SK-N-SH (cell line): ENCODE measurements at regions not wholly inside any gene's neighbourhood (a gene's known extent, or its start where the extent isn't known, plus 50 kb on each side); places are given as distances from the start of the nearest gene placed in this dataset.

Source experiments
- CTCF ChIA-PET: fragments of 300-600, 350-600 bp; formaldehyde crosslinking; extraction: SDS; loops from one replicate; lab custom pipeline; 2021; lab: Yijun Ruan, JAX
- POLR2A ChIA-PET: fragments of 350-600 bp; sonication (Branson Sonifier 250); formaldehyde crosslinking; extraction: SDS; loops from one replicate; lab custom pipeline; 2020; ENCODE audit warnings: antibody characterized with exemption, inconsistent platforms; lab: Yijun Ruan, JAX
- DNase-seq: peaks from one replicate; pipeline ENCODE4 v3.0.0; 2012
- H2AFZ ChIP-seq: fragments of 200-600 bp; sonication (generic); 2 replicates; pipeline ENCODE4 v1.8.1; 2016; ENCODE audit warnings: antibody characterized with exemption, mild to moderate bottlenecking, low read depth
- H3F3A ChIP-seq: fragments of 200-600 bp; sonication (generic); replicated peaks from 2 replicates; pipeline ENCODE3; 2016; ENCODE audit warnings: antibody characterized with exemption, mild to moderate bottlenecking; ENCODE audit not compliant: insufficient read depth
- H3K27ac ChIP-seq, 2 experiments: fragments of 200-500 bp in 1 of 2; fragments of 200-600 bp in 1 of 2; sonication (Bioruptor generic) in 1 of 2; sonication (generic), shearing (Covaris generic) in 1 of 2; 2 replicates each; pipeline versions ENCODE4 v1.5.1 to v1.6.1; 2014 to 2016; ENCODE audit warnings: low read depth in 2 of 2, inconsistent platforms in 1 of 2, low read length in 1 of 2, mild to moderate bottlenecking in 1 of 2, mixed read lengths in 1 of 2
- H3K27me3 ChIP-seq: fragments of 200-600 bp; sonication (generic), shearing (Covaris generic); 2 replicates; pipeline ENCODE4 v1.6.1; 2016; ENCODE audit warnings: mixed run types; ENCODE audit not compliant: insufficient read depth
- H3K36me3 ChIP-seq, 2 experiments: fragments of 200-500 bp in 1 of 2; fragments of 200-600 bp in 1 of 2; sonication (Bioruptor generic) in 1 of 2; sonication (generic) in 1 of 2; replicated peaks in 1 of 2; 2 replicates each; pipeline versions ENCODE3 to v1.5.1; 2014 to 2016; ENCODE audit warnings: low read length in 1 of 2, mild to moderate bottlenecking in 1 of 2; ENCODE audit not compliant: insufficient read depth in 2 of 2, control insufficient read depth in 1 of 2
- H3K4me1 ChIP-seq, 2 experiments: fragments of 200-500 bp in 1 of 2; fragments of 200-600 bp in 1 of 2; sonication (Bioruptor generic) in 1 of 2; sonication (generic), shearing (Covaris generic) in 1 of 2; 2 replicates each; pipeline versions ENCODE4 v1.5.1 to v1.6.1; 2014 to 2016; ENCODE audit warnings: low read depth in 1 of 2, low read length in 1 of 2, mixed run types in 1 of 2; ENCODE audit not compliant: insufficient read depth in 2 of 2, control insufficient read depth in 1 of 2
- H3K4me2 ChIP-seq: fragments of 200-600 bp; sonication (generic), shearing (Covaris generic); 2 replicates; pipeline ENCODE4 v1.6.1; 2017; ENCODE audit warnings: mixed run types
- H3K4me3 ChIP-seq, 2 experiments: fragments of 200-500 bp in 1 of 2; fragments of 200-600 bp in 1 of 2; sonication (Bioruptor generic) in 1 of 2; sonication (generic), shearing (Covaris generic) in 1 of 2; 2 replicates each; pipeline versions ENCODE4 v1.5.1 to v1.8.1; 2014 to 2016; ENCODE audit warnings: low read depth in 2 of 2, inconsistent platforms in 1 of 2, low read length in 1 of 2, mild to moderate bottlenecking in 1 of 2, mixed read lengths in 1 of 2, moderate library complexity in 1 of 2
- H3K79me2 ChIP-seq: fragments of 200-600 bp; sonication (generic); 2 replicates; pipeline ENCODE4 v1.8.1; 2017; ENCODE audit warnings: mild to moderate bottlenecking; ENCODE audit not compliant: insufficient read depth
- H3K9ac ChIP-seq: fragments of 200-600 bp; sonication (generic); 2 replicates; pipeline ENCODE4 v1.6.1; 2017; ENCODE audit warnings: mixed run types
- H3K9me2 ChIP-seq: fragments of 200-600 bp; sonication (generic); 2 replicates; pipeline ENCODE4 v1.6.1; 2017; ENCODE audit warnings: mixed run types
- H3K9me3 ChIP-seq: fragments of 200-600 bp; sonication (generic); 2 replicates; pipeline ENCODE4 v1.6.1; 2017; ENCODE audit warnings: mixed run types, mild to moderate bottlenecking, moderate library complexity
- H4K20me1 ChIP-seq: fragments of 200-600 bp; sonication (generic); 2 replicates; pipeline ENCODE4 v1.6.1; 2017; ENCODE audit warnings: mild to moderate bottlenecking, mixed run types; ENCODE audit not compliant: insufficient read depth
- CHD2 ChIP-seq: fragments of 150-350 bp; IDR thresholded peaks from 2 replicates; pipeline ENCODE4 v1.6.1; 2018; ENCODE audit warnings: low read length; ENCODE audit not compliant: partially characterized antibody
- ELF1 ChIP-seq: IDR thresholded peaks from 2 replicates; pipeline ENCODE4 v1.4.0; 2012
- EP300 ChIP-seq, 2 experiments: IDR thresholded peaks; 2 replicates each; pipeline versions ENCODE4 v1.4.0 to v1.6.1; 2012; ENCODE audit warnings: borderline replicate concordance in 1 of 2, low read depth in 1 of 2, low read length in 1 of 2
- EZH2phosphoT487 ChIP-seq: fragments of 200-600 bp; sonication (generic); IDR thresholded peaks from 2 replicates; pipeline ENCODE4 v1.6.1; 2017; ENCODE audit warnings: low read depth, mixed run types, mild to moderate bottlenecking, antibody characterized with exemption, moderate library complexity, borderline replicate concordance
- FOSL2 ChIP-seq: IDR thresholded peaks from 2 replicates; pipeline ENCODE4 v1.4.0; 2012; ENCODE audit warnings: low read depth, mild to moderate bottlenecking, moderate library complexity, borderline replicate concordance
- GABPA ChIP-seq: IDR thresholded peaks from 2 replicates; pipeline ENCODE4 v1.4.0; 2012; ENCODE audit warnings: low read depth, mild to moderate bottlenecking
- GATA2 ChIP-seq: sonication (generic); formaldehyde crosslinking; IDR thresholded peaks from 2 replicates; pipeline ENCODE4 v1.5.0; 2020; ENCODE audit warnings: mild to moderate bottlenecking, missing genetic modification reagents
- NRF1 ChIP-seq: IDR thresholded peaks from 2 replicates; pipeline ENCODE4 v1.6.1; 2012; ENCODE audit warnings: low read depth, mild to moderate bottlenecking, low read length
- REST ChIP-seq: IDR thresholded peaks from 2 replicates; pipeline ENCODE4 v1.6.1; 2012; ENCODE audit warnings: mild to moderate bottlenecking, low read depth, low read length, moderate library complexity
- RFX5 ChIP-seq: IDR thresholded peaks from 2 replicates; pipeline ENCODE4 v1.6.1; 2012; ENCODE audit warnings: mild to moderate bottlenecking, improper control_type of control experiment, low read length
- RXRA ChIP-seq: IDR thresholded peaks from 2 replicates; pipeline ENCODE4 v1.4.0; 2012; ENCODE audit warnings: low read depth, mild to moderate bottlenecking, borderline replicate concordance
- TAF1 ChIP-seq: IDR thresholded peaks from 2 replicates; pipeline ENCODE4 v1.6.1; 2012; ENCODE audit warnings: low read depth, mild to moderate bottlenecking, low read length, moderate library complexity, borderline replicate concordance
- TEAD4 ChIP-seq: IDR thresholded peaks from 2 replicates; pipeline ENCODE4 v1.4.0; 2012; ENCODE audit warnings: mild to moderate bottlenecking, borderline replicate concordance; ENCODE audit not compliant: insufficient read depth
- USF1 ChIP-seq: IDR thresholded peaks from 2 replicates; pipeline ENCODE4 v1.4.0; 2012; ENCODE audit warnings: low read depth, borderline replicate concordance
- YY1 ChIP-seq: IDR thresholded peaks from 2 replicates; pipeline ENCODE4 v1.4.0; 2012; ENCODE audit warnings: low read depth, mild to moderate bottlenecking
- WGBS: methylation state at CpG from one replicate; pipeline ENCODE4 v1.1.6; 2017; ENCODE audit warnings: low lambda C conversion rate; 5-methylcytosine and 5-hydroxymethylcytosine counted together
- TF ChIP-seq, protein P1 (sequence below): IDR thresholded peaks from 2 replicates; pipeline ENCODE4 v1.4.0; 2012; ENCODE audit warnings: low read depth, borderline replicate concordance
- TF ChIP-seq, protein P2 (sequence below): fragments of 150-350 bp; IDR thresholded peaks from 2 replicates; pipeline ENCODE4 v1.6.1; 2017; ENCODE audit warnings: antibody characterized with exemption, low read length, low read depth, borderline replicate concordance

DNA sequence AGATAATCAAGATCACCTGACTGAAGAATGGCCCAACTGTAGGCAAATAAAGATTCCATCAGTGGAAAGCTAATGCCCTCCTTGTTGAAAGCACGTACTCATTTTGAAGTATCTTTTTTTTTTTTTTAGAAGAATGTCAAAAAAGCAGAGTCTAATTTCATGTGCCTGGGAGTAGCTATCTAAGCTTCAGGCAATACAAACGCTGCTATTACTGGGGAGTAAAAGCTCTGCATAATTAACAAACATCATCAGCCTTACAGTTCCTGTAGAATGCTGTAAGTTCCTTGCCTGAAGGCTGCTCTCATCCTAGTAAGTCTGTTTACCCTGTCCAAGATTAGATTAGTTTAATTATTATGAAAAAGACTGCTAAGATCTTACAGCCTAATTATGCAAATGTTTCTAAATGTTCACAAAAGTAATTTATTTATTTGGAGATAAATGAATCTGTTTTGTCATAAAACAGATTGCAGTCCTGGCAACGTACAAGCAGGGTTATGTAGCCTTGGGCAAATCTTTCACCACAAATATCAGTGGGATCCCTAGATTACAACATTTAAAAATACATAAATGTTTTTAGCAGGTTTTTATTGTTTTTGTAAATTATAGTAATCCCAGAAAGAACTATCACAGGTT is 451.3 kb upstream of the AGTR1 start (continued):
- no peak for TF ChIP-seq REST
- TF ChIP-seq TAF1: no peak
- no peak for TF ChIP-seq ELF1
- TF ChIP-seq RXRA: no peak
- no peak for TF ChIP-seq USF1
- TF ChIP-seq FOSL2: no peak
- TF ChIP-seq CHD2: no peak
- TF ChIP-seq TEAD4: no peak
- TF ChIP-seq NRF1: no peak
- TF ChIP-seq, protein P1, sequence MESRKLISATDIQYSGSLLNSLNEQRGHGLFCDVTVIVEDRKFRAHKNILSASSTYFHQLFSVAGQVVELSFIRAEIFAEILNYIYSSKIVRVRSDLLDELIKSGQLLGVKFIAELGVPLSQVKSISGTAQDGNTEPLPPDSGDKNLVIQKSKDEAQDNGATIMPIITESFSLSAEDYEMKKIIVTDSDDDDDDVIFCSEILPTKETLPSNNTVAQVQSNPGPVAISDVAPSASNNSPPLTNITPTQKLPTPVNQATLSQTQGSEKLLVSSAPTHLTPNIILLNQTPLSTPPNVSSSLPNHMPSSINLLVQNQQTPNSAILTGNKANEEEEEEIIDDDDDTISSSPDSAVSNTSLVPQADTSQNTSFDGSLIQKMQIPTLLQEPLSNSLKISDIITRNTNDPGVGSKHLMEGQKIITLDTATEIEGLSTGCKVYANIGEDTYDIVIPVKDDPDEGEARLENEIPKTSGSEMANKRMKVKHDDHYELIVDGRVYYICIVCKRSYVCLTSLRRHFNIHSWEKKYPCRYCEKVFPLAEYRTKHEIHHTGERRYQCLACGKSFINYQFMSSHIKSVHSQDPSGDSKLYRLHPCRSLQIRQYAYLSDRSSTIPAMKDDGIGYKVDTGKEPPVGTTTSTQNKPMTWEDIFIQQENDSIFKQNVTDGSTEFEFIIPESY: no peak
- TF ChIP-seq GATA2: peak; percentile 78
- TF ChIP-seq RFX5: no peak
- TF ChIP-seq, all 33 proteins: peak for 5

DNA sequence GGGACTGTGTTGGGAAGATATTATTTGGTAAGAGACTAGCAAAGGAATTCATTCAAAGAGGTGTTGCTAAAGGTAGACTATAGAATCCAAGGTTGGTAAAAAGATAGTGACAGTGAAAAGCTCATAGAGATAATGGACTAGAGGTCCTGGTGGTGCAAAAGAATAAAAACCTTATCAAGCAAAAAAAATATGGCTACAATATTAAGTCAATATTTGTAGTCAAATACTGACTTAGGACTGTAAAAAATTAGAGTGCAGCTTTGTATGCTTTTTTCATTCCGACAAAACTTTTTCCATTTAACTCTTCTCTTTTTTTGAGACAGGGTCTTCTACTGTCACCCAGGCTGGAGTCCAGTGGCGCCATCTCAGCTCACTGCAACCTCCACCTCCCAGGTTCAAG is 444.0 kb upstream of the AGTR1 start:
- Histone ChIP-seq H3K9ac (no peak overlapping the region), H3K9me3 (no peaks in the 10 kb centered on the region), H3K27me3 (no peaks in the 10 kb centered on the region), H3F3A (no peaks in the 10 kb centered on the region), H3K4me1 (no peaks in the 10 kb centered on the region; a peak in 1 of 4 replicates), H3K79me2 (no peaks in the 10 kb centered on the region), H4K20me1 (no peaks in the 10 kb centered on the region), H3K9me2 (no peaks in the 10 kb centered on the region), H3K27ac (no peak overlapping the region), H2AFZ (no peak overlapping the region), H3K4me2 (no peak overlapping the region), H3K36me3 (no peaks in the 10 kb centered on the region), H3K4me3 (no peak overlapping the region)
- WGBS: 47% methylated on average over 2 of the region's 2 CpGs
- TF ChIP-seq NRF1 (no peak), GABPA (no peak), TEAD4 (no peak), YY1 (no peak), EP300 (IDR thresholded peaks at IDR 0.05; ENCODE audit: borderline replicate concordance in 1 of 2, low read depth in 1 of 2, low read length in 1 of 2) (no peak), REST (no peak), EZH2phosphoT487 (no peak)
- TF ChIP-seq, protein P2, sequence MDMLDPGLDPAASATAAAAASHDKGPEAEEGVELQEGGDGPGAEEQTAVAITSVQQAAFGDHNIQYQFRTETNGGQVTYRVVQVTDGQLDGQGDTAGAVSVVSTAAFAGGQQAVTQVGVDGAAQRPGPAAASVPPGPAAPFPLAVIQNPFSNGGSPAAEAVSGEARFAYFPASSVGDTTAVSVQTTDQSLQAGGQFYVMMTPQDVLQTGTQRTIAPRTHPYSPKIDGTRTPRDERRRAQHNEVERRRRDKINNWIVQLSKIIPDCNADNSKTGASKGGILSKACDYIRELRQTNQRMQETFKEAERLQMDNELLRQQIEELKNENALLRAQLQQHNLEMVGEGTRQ: no peak
- DNase-seq: no peak
- ChIA-PET CTCF (no interaction called here), POLR2A (no interaction called here)
